GM12875 (cell line): ENCODE measurements at regions not wholly inside any gene's neighbourhood (a gene's known extent, or its start where the extent isn't known, plus 50 kb on each side); places are given as distances from the start of the nearest gene placed in this dataset.

Source experiments
- H3K4me3 ChIP-seq: one replicate; pipeline ENCODE4 v1.5.1; 2011; ENCODE audit warnings: low read depth, low read length, control low read depth
- CTCF ChIP-seq: IDR thresholded peaks from 2 replicates; pipeline ENCODE4 v1.5.1; 2011; ENCODE audit warnings: low read depth, mild to moderate bottlenecking, control low read depth, inconsistent platforms, low read length, moderate library complexity, borderline replicate concordance; ENCODE audit not compliant: insufficient read depth

DNA sequence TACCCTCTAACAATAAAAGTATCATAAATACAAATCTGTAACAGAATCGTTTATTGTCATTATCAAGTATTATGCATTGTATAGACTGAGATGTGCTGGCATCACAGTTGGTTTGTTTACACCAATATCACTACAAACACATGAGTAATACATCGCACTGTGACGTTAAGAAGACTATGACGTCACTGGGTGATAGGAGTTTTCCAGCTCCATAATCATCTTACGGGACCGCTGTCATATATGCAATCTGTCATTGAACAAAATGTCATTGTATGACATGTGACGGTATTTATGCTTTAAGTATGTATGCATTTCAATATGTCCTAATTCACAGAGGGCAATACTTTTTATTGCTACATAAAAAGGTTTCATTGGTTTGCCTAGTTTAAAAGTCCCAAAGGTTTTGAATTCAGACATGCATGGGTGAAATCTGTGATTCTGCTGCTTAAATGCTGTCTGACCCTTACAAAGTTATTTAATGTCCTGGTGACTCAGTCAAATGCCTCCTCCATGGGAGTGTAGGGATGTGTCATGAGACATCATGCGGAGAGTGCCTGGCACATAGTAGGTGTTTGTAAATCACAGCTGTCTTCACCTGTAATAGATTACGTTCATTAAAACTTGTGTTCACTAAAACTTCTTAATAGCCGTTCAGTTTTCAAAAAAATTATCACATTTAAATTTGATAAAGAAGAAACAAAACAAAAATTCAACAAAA lies 160.7 kb upstream of the PDE10A start:
- TF ChIP-seq CTCF: no peak

DNA sequence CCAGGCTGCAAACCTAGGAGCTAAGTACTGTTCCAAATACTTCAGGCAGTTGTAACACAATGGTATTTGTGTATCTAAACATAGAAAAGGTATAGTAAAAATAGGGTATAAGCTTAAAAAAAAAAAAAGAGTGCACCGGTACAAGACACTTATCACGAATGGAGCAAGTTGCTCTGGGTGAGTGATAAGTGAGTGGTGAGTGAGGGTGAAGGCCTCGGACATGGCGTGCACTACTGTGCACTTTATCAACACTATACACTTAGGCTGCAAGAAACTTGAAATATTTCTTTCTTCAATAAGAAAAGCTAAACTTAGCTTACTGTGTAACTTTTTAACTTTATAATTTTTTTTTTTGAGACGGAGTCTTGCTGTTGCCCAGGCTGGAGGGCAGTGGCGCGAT lies 159.5 kb upstream of the PDE10A start:
- TF ChIP-seq CTCF: no peak
- H3K4me3 ChIP-seq: no peak overlapping the region

More for the DNA sequence above, 160.7 kb upstream of the PDE10A start:
- no peak overlapping the region for H3K4me3 ChIP-seq

DNA sequence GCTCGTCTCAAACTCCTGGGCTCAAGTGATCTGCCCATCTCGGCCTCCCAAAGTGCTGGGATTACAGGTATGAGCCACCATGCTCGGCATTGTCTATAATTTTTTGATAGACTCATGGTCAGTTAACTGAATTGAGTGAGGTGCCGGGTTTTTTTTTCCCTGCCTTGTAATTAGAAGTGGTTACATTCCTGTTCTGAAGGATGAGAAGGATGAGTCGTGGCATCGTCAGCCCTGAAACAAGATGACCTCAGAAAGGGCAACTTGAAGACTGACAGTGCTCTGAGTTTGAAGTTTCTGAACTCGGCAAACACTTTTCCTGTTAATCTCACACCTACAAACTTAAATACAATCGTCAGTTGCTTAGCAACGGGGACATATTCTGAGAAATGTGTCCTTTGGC lies 158.7 kb upstream of the PDE10A start:
- no peak overlapping the region for H3K4me3 ChIP-seq
- no peak for TF ChIP-seq CTCF

DNA sequence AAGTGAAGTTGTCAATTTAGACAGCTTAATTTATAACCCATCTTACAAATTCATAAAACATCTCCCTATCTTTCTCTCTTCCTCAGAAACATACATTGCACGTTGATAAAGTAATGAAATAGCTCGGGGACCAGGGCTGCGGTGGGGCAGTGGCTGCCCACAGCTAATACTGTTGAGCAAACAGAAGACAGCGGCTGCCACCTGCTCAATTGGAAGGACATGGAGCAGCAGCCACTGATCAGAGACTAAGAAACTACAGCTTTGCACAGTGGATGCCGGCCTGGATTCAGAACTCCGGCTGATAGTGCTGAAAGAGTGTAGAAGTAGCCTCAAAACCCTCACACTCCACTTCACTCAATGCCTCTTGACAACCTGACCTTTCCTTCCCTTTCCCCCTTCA lies 157.9 kb upstream of the PDE10A start:
- H3K4me3 ChIP-seq: no peak overlapping the region
- no peak for TF ChIP-seq CTCF

GRCh38 chr6:165820407-165820806 lies 157.4 kb upstream of the PDE10A start:
- no peak for TF ChIP-seq CTCF

GRCh38 chr6:165819394-165819793 lies 156.4 kb upstream of the PDE10A start:
- no peak for TF ChIP-seq CTCF
- no peak overlapping the region for H3K4me3 ChIP-seq

More at GRCh38 chr6:165820407-165820806, 157.4 kb upstream of the PDE10A start:
- no peak overlapping the region for H3K4me3 ChIP-seq

DNA sequence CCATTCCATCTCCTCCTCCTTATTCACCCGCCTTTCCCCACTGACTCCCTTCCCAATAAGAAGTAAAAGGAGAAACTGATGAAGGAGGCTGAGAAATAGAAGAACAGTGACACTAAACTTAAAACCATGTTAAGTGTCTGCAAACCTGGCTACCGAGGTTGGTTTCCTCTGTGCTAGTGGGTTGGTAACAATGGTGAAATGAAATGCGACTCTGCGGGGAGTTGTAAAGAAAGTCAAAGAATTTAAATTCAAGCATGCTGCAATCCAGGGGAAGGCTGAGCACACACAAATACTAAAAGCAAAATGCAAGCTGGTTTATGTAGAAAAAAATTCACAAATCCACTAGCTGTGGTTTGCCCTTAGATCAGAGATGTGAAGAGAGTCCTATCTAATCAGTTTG lies 155.2 kb upstream of the PDE10A start:
- TF ChIP-seq CTCF: no peak
- H3K4me3 ChIP-seq: no peak overlapping the region
